RCC 7860 (cell line): ENCODE measurements at regions not wholly inside any gene's neighbourhood (a gene's known extent, or its start where the extent isn't known, plus 50 kb on each side); places are given as distances from the start of the nearest gene placed in this dataset.
"Not testable (repeated sequence)": the region's sequence is repeated elsewhere in the genome, so short reads cannot be mapped to it uniquely, and the experiment has no call there.

Source experiments
- DNase-seq: peaks from one replicate; pipeline ENCODE4 v3.0.0-alpha.2; 2015; ENCODE audit warnings: low spot score
- FAIRE-seq: peaks from 2 replicates; lab custom pipeline; 2012; peaks lifted over from hg19 to GRCh38; lab: Jason Lieb, UNC

GRCh38 chr2:55811048-55811447 is 112.5 kb downstream of the EFEMP1 start:
- FAIRE-seq: no peak
- no peak for DNase-seq

- no peak for FAIRE-seq
- DNase-seq: no peak
Measured at GRCh38 chr2:55810622-55811020, 113.0 kb downstream of the EFEMP1 start.

- no peak for FAIRE-seq
- no peak for DNase-seq
Measured at GRCh38 chr2:55809875-55810621, 113.5 kb downstream of the EFEMP1 start.

- no peak for FAIRE-seq
Measured at GRCh38 chr2:55807900-55808299, 114.3 kb upstream of the PNPT1 start.

GRCh38 chr2:55805686-55806085 is 112.0 kb upstream of the PNPT1 start:
- DNase-seq (no peak), FAIRE-seq (no peak)

More at GRCh38 chr2:55807900-55808299, 114.3 kb upstream of the PNPT1 start:
- no peak for DNase-seq

- DNase-seq (no peak), FAIRE-seq (no peak)
Measured at GRCh38 chr2:55804535-55804934, 110.9 kb upstream of the PNPT1 start.

GRCh38 chr2:55802067-55802466 is 108.4 kb upstream of the PNPT1 start:
- no peak for FAIRE-seq
- DNase-seq: no peak

GRCh38 chr2:55801436-55801835 is 107.8 kb upstream of the PNPT1 start:
- FAIRE-seq: no peak
- DNase-seq: no peak

GRCh38 chr2:55799624-55800023 is 106.0 kb upstream of the PNPT1 start:
- FAIRE-seq, DNase-seq: not testable (repeated sequence)

GRCh38 chr2:55796121-55796520 is 102.5 kb upstream of the PNPT1 start:
- FAIRE-seq: no peak
- DNase-seq: no peak

- DNase-seq, FAIRE-seq: not testable (repeated sequence)
Measured at GRCh38 chr2:55793602-55794001, 100.0 kb upstream of the PNPT1 start.

GRCh38 chr2:55786280-55786679 is 92.6 kb upstream of the PNPT1 start:
- FAIRE-seq (no peak), DNase-seq (no peak)

GRCh38 chr2:55783751-55784150 is 90.1 kb upstream of the PNPT1 start:
- FAIRE-seq: not testable (repeated sequence)

GRCh38 chr2:55782528-55783173 is 89.0 kb upstream of the PNPT1 start:
- DNase-seq (no peak), FAIRE-seq (peak; percentile 51)

More at GRCh38 chr2:55783751-55784150, 90.1 kb upstream of the PNPT1 start:
- DNase-seq: not testable (repeated sequence)

GRCh38 chr2:55781542-55781941 is 87.9 kb upstream of the PNPT1 start:
- no peak for FAIRE-seq
- no peak for DNase-seq

- DNase-seq (no peak), FAIRE-seq (no peak)
Measured at GRCh38 chr2:55780697-55781096, 87.1 kb upstream of the PNPT1 start.

- FAIRE-seq (peak; percentile 99), DNase-seq (peak; percentile 99)
Measured at GRCh38 chr2:55779459-55780421, 86.1 kb upstream of the PNPT1 start.

- FAIRE-seq (no peak), DNase-seq (no peak)
Measured at GRCh38 chr2:55776966-55777365, 83.3 kb upstream of the PNPT1 start.

- DNase-seq: no peak
- FAIRE-seq: no peak
Measured at GRCh38 chr2:55776479-55776878, 82.8 kb upstream of the PNPT1 start.

GRCh38 chr2:55775828-55776227 is 82.2 kb upstream of the PNPT1 start:
- DNase-seq (no peak), FAIRE-seq (no peak)

- not testable (repeated sequence) for DNase-seq, FAIRE-seq
Measured at GRCh38 chr2:55773651-55774050, 80.0 kb upstream of the PNPT1 start.
